ENCODE measurements at regions not wholly inside any gene's neighbourhood (a gene's known extent, or its start where the extent isn't known, plus 50 kb on each side); places are given as distances from the start of the nearest gene placed in this dataset.
"Not testable (repeated sequence)": the region's sequence is repeated elsewhere in the genome, so short reads cannot be mapped to it uniquely, and the experiment has no call there.

DNA sequence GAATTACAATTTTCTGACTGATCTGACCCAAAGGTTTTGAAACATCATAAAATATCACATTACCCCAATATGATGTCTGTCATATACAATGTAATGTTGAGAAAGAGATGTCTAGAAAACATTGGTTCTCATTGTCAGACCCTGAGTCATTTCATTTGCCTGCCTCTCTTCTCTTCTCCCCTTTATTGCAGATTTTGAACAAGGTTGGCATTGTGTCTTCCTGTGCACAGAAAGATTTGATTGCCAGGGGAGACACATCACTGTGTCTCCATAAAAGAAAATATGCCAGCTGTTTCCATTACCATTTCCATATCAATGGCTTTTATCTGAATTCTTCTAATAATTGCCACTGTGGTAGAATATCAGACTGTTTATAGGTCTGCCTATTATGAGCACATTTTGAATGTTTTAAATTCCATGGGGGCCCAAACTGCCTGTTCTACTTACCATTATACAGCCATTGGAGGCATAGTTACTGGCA lies 65.6 kb downstream of the IFI44 start:
- no peak for DNase-seq

DNA sequence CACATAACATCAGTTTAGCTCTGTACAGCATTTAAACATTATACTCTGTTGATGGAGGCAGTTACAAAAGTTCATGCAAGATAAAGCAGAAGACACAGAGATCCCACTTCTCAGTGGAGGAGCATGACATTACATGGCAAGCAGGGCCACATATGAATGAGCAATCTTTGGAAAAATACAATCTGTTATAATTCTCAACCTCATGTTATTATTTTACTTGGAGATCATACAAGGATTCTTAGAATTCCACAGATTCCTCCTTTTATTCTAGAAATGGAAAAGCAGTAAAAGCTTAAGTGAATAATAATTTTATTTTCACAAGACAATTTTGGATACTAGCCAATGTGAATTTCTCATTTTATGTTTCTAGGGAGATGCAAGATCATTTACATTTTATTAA lies 66.6 kb downstream of the IFI44 start:
- peak; percentile 7 for DNase-seq

DNA sequence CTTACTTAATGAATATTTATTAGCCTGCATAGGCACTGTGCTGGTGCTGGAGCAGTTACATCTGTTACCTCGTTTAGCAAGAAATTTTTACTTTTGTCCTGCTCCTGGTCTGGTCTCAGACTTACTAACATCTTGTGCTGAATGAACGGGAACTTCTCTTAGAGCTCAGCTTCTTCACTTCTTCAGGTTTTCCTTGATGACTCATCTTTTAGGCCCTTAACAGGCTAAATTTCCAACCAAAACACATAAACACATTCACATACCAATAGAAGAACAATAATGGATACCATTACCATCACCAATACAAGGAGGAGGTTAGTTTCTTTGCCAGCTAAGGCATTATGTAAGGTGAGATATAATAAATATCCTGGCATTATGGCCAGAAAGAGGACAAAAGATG lies 68.9 kb downstream of the IFI44 start:
- no peak for DNase-seq

DNA sequence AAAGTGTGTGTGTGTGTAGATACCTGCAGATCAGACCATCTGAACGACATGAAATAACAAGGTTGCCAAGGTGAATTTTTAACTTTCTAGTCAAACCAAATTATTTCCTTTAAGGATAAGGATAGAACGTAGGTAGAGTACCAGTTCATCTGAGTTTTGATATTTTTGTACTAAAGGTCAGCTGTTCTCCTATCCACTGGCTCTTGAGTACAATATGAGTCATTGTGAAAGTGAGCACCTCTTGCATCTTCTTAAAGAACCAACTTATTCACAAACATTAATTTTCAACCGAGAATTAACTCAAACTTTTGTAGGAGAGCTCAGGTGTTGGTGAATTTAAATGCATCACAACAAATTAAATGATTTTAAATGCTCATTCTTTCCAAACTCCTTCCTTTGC lies 71.5 kb downstream of the IFI44 start:
- no peak for DNase-seq

DNA sequence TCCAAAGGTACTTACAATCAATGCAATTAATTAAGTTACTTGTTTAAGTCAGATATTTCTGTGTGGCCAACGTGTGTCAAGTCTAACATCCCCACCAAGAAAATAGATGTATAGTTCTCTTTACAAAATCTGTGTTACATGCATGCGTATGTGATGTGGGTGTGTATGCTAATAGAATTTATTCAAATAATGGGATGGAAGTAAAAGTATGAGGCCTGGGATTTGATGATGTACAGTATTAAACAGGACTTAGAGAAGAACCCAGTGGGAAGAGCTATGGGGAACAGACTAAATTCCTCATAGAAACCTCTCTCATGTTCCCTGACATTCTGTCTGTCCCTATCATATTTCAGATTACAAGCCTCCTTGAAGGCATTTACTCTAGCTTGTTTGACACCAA lies 72.5 kb downstream of the IFI44 start:
- no peak for DNase-seq

DNA sequence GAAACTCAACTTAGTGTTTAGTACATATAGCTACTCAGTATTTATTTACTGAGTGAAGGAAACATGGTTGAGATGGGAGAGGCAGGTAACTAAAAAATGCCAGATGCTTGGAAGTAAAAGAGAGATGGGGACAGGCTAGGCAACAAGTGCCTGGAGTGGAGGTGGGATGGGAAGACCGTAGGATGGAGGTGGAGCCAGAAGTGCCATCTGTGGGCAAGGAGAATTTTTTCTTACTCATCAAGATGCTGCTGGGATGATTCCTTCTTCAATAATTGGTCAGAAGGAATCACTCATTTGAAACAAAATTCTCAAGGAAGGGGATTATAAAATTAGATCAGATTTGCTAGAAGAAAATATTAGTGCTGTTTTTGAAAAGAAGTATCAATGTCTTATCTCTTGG lies 72.9 kb downstream of the IFI44 start:
- no peak for DNase-seq

DNA sequence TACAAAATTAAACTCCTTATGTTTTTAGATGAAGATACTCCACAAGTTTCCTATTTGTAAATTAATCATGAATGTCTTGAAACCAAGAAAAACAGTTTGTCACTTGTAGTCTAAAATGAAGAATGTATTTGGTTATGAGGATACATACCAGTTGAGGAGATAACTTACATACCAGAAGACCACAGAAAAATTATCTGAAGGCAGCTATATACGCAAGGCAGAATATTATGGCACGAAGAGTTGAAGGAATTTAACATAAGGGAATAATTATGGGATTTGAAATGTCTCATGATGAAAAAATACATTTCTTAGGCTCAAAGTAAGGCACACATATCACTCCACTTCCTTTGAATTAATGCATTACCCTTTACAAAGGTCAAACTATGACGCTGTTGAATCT lies 73.3 kb downstream of the IFI44 start:
- DNase-seq = no peak

DNA sequence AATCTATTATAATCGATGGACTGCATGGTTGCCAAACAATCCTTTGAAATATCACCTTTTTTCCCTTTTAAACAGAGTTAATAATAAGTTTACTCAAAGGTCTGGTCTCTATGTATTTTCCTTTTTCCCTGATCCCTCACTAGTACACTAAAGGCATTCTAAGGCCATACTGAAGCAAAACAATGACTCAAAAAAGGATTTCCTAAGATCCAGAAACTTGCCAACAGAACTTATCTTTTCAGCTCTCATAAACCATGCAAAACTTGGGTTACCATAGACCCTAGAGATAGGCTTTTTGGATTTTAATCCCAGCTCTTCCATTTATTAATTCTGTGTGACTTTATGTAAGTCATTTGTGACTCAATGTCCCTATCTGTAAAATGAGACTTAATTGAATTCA lies 77.1 kb downstream of the IFI44 start:
- DNase-seq = no peak

DNA sequence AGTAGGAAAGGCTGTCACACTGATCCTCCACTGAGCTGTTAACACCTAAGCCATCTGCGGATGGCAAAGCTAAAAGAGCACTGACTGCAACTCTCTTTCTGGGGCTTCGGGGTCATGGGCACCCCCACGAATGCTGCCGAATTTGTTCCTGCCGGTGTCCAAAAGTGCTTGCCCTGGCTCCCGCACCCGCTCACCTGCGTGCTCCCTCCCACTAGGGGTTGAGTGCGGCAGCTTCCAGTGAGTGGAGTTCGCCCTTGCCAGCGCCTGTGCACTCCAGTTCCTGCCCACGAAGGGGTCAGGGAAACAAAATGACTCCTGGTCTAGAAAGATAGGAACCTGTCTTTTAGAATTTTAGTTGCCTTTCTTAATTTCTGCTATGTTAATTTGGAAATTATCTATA lies 78.7 kb downstream of the IFI44 start:
- no peak for DNase-seq

DNA sequence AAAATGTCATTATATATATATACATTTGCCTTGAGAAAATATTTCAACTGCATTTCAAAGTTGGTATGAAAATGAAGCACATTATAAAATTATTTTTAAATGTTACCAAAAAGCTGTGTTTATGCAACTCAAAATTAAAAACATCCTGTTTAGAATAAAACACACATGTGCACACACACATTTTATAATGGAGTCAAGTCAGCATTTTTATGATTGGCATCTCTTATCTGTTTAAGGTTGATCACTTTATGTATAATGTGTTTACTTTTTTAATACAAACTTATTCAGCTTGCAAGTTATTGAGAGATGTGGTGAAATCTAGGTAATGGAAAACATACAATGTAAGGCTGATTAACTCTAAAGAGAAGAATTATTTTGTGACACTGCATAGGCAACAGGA lies 80.4 kb downstream of the IFI44 start:
- DNase-seq = no peak

DNA sequence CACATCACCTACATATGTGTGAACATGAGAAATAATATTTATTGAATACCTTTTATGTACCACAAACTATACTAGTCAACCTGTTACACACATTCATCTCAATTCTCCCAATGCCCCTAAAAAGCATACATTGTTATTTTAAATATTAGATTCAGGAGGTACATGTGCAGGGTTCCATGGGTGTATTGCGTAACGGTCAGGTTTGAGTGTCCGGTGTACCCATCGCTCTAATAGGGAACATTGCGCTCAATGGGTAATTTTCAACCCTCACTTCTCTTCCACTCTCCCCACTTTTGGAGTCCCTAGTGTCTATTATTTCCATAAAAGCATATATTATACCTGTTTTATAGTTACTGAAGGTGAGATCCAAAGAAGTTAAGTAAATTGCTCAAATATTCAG lies 82.0 kb downstream of the IFI44 start:
- no peak for DNase-seq

DNA sequence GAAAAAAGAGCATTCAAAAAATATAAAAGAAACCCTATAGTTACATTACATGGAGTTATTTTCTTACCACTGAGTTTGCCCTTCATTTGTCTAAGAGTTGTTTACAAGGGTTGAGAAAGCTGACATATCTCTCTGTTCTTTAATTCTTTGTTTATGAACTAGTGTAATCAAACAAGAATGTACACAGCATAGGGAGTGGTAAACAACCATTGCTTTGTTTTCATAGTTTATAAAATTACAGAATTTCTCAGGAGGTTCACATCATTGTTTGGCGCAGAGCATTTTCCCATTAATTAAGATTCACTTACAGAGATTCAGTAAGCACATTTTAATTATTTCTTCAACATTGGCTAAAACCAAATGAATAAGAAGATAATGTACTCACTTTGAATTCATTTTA lies 87.6 kb downstream of the IFI44 start:
- no peak for DNase-seq

DNA sequence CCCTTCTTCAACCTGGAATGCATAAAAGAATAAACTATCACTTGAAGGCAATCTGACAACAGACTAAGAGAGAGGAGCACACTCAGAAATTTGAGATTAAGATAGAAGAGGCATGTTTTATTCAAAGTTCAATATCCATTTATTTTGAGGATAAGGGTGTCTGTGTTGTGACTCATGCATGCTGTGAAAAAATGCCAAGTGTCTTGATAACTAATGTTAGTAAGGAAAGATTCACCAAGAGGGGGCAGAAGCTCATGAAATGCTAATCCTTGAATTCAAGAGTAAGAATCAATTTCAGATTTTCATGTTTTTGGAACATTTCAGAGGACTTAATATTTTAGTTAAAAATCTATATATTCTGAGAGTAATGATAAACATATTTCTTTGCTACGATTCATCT lies 94.0 kb downstream of the IFI44 start:
- DNase-seq = no peak

DNA sequence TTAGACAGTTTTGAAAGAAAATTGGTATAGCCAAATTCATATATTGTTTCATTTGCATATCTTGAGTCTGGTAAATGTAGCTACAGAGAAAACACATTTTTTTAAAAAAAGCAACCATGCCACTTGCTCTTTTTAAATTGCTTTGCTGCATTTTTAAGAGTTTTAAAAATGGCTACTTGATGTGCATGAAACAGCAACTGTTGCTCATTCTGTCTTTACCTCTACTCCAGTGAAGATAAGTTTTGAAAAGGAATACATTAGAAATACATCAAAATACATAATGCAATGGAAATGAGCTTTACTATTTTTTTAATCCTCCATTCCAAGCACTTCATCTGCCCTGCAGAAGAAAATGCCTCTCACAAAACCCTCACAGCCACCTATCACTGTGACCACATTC lies 95.5 kb downstream of the IFI44 start:
- no peak for DNase-seq

DNA sequence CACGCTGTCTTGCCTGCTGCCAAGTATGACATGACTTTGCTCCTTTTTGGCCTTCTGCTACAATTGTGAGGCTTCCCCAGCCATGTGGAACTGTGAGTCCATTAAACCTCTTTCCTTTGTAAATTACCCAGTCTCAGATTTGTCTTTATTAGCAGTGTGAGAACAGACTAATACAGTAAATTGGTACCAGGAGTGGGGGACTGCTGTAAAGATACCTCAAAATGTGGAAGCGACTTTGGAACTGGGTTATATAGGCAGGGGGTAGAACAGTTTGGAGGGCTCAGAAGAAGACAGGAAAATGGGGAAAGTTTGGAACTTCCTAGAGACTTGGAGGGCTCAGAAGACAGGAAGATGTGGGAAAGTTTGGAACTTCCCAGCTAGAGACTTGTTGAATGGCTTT lies 104.0 kb downstream of the IFI44 start:
- DNase-seq = not testable (repeated sequence)

DNA sequence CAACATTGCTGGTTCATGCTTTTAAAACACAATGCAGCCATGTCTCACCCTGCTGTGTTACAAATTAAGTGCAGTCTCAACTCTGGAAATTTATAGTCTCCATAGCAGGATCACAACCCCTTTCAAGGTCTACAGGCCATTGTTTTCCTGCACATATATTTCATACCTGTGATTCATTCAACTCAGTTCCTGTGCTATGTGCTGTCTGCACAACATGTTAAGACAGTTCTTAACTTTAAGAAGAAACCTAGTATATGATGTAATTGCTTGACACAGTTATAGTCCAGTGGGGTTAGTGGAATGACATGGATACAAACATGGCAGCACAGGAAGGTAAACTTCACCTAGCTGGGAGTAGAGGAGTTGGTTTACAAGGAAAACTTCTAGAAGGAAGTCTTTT lies 106.4 kb downstream of the IFI44 start:
- DNase-seq = no peak

DNA sequence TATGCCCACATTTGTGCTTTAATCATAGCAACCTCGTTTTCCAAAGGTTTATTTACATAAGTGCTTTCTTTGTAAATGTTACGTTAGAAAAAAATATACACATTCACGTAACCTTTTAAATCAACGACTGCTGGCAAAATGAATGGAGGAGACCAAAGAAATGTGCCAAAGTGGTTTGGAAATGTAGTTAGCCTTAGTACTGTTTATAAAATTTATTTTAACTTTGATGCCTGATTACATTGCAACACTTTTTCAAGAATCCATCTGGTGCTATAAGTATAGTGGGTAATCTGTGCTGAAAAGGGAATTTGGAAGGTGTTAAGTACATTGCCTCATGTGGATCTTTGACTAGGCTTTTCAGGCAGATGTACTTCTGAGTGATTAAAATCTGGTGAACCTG lies 108.9 kb downstream of the IFI44 start:
- DNase-seq = peak; percentile 44

DNA sequence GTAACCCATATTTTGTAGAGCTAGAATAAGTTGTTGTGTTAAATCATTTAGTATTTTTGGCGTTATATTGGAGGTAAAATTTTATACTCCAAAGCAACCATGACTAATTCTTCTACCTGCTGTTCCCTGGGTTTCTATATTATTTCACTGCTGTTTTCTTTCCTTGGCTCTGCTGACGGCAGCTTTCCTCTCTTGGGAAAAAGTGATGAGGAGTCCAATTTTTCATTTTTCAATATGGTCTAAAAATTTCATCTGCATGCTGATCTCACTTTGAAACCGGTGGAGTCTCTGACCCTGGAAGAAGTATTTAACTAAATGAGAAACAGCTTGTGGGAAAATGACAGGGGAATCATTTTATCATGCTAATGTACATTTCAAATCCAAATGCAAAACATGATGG lies 110.2 kb downstream of the IFI44 start:
- DNase-seq = peak; percentile 71

DNA sequence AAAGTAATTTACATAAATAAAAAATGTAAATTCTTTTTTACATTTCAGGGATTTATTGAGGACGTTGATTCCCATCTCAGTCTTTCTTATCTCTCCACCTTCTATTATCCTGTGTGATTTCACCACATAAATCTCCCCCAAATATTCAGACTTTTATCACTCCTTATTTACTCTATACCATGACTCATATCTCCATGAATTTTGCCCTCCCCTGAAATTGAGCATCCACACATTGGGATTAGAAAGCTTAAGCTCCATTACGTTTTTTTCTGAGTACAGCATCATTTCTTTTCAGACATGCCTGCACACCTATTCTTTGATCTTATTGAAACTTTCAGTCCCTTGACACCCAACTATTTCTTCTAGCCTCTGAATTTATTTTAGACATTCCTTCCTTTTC lies 111.2 kb downstream of the IFI44 start:
- DNase-seq = no peak

DNA sequence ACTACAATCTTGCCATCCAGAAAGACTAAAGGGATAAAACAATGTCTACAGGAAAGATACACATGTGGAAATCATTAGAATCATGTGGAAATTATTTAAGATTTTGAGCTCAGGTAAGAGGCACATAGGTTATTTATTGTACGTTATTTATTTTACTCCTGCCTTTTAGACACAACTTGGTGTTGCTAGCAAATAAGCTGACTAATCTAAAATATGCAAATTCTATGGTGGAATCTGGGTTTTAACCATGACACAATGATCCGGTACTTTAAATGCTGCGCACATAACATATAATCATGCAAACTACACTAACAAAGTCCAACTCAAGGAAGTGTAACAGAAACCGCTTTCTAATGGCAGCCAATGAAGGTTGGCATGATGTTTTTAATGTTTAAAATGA lies 112.5 kb downstream of the IFI44 start:
- no peak for DNase-seq

DNA sequence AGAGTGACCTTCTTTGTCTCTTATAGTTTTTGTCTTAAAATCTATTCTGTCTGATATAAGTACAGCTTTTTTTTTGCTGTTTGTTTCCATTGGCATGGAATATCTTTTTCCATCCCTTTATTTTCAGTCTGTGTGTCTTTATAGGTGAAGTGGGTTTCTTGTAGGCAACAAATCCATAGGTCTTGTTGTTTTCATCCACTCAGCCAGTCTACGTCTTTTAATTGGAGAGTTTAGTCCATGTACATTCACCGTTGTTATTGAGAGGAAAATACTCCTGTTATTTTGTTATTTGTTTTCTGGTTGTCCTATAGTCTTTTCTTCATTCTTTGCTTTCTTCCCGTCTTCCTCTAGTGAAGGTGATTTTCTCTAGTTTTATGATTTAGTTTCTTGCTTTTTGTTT lies 115.9 kb downstream of the IFI44 start:
- DNase-seq = no peak

DNA sequence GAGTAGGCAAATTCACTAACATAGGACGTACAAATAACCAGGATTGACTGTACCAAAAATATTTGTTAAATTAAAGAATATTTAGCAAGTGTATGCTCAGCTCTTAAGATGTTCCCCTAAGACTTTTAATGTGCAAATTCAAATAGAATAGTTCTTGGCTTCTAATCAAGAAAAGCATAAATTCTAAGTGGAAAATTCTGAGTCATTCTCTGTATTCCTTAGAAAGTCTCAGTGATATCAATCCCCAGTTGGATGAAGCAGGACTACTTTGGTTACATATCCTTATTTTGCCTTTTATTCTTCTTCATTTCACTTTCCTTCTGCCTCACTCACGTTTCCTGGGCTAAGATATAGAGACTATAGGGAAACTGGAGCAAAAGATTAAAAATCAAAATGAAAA lies 130.2 kb downstream of the IFI44 start:
- no peak for DNase-seq

DNA sequence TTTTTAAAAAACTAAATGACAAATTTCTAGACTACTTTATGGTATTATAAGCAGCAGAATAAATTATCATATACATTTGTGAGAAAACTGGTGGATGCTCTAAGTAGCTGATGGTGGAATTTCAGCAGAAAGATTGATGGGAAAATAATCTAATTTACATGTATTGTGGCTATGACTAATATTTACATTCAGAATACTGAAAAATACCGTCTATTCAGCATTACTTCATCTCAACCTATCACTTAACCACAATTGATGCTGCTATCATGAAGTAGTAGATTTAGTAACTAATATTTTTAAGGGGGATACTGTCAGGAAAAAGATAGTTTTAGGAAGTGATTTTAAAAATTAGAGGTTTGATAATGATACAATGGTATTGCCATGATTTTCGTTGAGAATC lies 137.9 kb downstream of the IFI44 start:
- no peak for DNase-seq

DNA sequence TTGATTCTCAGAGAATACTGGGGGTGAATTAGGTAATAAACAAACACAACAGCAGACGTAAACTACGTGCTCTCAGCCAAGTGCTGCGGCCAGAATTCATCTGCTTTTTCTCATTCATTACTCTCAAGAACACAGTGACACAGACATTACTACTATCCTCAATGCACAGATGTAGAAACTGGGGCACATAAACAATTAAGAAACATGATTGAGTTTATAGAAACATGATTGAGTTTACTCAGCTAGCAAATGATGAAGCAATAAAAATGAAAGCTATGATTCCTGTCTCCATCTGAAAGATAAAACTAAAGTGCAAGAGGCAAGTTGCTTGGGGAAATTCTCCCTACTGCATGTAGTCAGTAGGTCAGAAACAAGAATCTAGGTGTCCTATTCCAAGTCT lies 140.5 kb downstream of the IFI44 start:
- DNase-seq = no peak

DNA sequence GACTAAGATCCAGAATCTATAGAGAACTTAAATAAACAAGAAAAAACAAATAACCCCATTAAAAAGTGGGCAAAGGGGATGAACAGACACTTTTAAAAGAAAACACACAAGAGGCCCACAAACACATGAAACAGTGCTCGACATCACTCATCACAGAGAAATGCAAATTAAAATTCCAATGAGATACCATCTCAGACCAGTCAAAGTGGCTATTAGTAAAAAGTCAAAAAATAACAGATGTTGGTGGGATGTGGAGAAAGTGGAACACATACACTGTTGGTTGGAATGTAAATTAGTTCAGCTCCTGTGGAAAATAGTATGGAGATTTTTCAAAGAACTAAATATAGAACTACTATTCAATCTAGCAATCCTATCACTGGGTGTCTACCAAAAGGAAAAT lies 143.1 kb downstream of the IFI44 start:
- DNase-seq = no peak

All from hindlimb muscle (tissue), 1 donor.